HG02943 (cell line): ENCODE measurements at regions not wholly inside any gene's neighbourhood (a gene's known extent, or its start where the extent isn't known, plus 50 kb on each side); places are given as distances from the start of the nearest gene placed in this dataset.

Experiments
- ATAC-seq: cut with Tn5 transposase; IDR thresholded peaks from one replicate; pipeline ENCODE4 v1.9.1; 2021; ENCODE audit warnings: mild to moderate bottlenecking, low read depth, moderate library complexity; ENCODE audit not compliant: unreplicated experiment

- ATAC-seq = no peak
These were observed 407.8 kb downstream of the ATP23 start for GRCh38 chr12:58349161-58349560.

GRCh38 chr12:58356794-58357193 is 415.4 kb downstream of the ATP23 start:
- no peak for ATAC-seq

GRCh38 chr12:58357511-58357910 is 416.1 kb downstream of the ATP23 start:
- no peak for ATAC-seq

GRCh38 chr12:58358369-58358768 is 417.0 kb downstream of the ATP23 start:
- no peak for ATAC-seq

DNA sequence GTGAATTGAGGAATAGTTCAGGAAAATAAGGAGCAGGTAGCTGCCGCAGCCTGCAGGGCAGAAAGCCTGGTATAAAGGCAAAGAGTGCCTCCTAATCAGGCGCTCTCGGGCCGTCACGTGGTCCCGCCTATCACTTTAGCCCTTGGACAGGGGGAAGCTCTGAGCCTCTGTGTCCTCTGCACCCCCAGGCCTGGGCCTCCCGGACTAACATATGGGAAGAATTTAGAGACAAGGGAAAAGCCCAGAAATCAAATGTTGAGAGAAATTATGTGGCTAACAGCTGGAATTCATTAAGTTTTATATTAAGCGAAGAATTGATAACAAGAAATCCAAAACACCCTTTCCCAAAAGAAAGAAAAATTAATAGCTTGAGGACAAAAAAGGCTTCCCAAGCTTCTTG is 417.7 kb downstream of the ATP23 start:
- no peak for ATAC-seq

DNA sequence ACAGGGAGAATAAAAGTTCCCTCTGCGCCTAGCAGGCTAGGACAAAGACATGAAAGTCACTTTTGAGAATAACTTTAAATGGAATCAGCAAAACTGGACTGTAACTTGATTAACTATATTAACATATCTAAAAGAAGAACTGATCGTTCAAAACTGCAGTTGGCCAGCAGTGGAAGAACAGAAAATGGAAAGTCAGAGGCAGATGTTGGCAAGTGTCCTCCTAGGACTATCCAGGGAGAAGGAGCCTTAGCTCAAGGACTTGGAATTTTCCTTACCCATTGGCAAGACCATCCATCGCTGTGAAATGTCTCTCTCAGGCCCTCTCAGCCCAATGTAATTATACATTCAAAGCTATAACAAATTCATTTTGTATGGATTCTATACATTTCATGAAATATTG is 419.7 kb downstream of the ATP23 start:
- ATAC-seq = no peak

DNA sequence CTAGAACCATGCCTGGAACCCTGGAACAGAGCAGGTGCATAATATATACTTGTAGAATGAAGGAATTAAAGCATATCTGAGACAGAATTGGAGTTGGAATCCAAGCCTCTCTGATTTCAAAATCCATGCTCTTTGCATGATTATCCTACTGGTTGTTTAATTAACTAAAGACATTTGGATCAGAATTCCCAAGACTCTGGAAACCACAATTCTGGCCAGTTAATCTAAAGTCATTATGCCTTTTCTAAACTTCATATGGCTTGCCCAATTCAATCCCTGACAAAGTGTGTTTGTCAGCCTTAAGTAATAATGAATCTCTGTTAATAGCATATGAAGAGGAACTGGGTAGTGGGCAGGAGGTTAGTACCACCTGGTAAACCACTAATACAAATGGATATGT is 422.6 kb downstream of the ATP23 start:
- no peak for ATAC-seq

DNA sequence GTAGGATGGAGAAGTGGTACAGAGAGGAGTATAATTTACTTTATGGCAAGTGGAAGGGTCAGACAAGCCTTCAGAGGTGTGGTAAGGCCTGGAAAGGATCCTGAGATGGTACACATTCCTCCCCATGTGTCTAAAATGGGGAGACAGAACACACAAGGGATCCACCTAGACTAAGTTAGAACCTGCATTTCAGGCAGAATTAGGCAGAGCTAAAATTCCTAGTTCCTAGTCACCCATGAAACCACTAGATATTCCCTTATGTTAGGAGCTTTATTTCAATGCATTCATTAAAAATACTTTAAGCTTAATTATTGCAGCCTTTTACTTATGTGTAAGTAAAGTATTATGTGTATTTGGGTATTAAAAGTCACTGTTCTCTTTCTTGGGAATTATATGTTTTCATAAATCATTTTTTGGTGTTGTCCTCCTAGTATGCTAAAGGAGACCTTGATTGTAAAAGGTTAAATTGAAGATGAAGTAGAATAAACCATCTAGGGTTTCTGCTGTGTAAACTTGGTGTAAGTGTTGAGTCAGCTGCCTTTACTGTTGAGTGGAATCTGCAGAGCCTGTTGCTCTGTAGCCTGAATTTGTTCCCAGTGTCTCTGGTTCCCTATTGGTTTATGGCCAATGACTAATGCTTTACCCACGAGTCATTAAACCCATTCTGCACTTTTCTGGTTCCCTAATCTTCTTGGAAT is 423.2 kb downstream of the ATP23 start:
- no peak for ATAC-seq

GRCh38 chr12:58365087-58365390 is 423.7 kb downstream of the ATP23 start:
- ATAC-seq = no peak

DNA sequence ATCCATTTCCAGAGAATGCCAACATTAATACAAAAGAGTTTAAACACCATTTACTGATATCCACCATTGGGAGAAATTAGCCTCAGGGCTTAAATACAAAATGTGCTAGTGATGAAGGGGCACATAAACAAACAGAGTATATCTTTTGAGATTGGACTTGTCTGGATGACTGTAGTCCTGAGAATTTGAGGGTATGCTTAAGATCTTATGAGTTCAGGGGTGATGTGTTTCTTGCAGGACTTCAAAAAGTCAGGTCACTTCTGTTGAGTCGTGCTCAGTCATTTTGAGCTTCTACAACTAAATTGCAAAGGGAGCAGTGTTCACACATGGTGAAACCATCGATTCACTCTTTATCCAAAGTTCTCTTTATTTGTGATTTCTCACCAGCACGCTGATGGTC is 425.7 kb downstream of the ATP23 start:
- ATAC-seq = no peak

GRCh38 chr12:58368001-58368400 is 426.6 kb downstream of the ATP23 start:
- ATAC-seq = no peak

DNA sequence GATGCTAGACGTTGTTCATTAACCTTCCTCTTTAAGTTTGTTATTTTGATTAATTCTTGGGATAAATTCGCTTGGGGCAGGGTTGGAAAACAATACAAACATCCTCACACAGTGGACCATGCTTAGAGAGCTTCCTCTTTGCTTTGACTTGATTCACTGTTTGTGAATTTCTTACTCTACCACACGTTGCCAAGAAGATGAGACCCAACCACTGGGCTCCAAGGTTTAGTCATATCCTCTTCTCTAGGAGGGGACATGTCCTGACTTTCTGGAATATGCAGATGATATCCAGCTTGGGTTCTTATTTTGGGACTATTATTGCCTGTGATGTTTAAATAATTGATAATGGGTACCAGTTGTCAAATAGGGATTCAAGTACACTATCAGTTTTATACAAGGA is 428.2 kb downstream of the ATP23 start:
- no peak for ATAC-seq

GRCh38 chr12:58372298-58372697 is 430.9 kb downstream of the ATP23 start:
- peak; percentile 80 for ATAC-seq

DNA sequence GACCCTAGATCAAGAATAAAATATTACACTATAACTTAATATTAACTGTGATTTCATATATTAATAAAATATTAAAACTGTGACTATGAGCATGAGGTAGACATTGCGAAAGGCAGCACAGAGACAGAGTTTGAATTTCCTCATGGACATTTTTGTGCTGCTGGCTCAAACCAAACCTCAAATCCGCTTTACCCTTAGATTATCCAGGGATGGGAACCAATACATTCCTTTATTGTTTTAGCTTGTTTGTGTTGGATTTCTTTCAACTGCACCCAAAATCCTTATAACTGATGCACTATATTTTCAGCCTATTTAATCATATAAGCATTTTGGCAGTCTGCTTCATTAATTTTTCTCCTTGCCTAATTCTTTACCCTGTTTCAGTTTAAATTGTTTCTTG is 436.7 kb downstream of the ATP23 start:
- ATAC-seq = no peak

GRCh38 chr12:58381546-58381945 is 440.2 kb downstream of the ATP23 start:
- ATAC-seq = no peak

DNA sequence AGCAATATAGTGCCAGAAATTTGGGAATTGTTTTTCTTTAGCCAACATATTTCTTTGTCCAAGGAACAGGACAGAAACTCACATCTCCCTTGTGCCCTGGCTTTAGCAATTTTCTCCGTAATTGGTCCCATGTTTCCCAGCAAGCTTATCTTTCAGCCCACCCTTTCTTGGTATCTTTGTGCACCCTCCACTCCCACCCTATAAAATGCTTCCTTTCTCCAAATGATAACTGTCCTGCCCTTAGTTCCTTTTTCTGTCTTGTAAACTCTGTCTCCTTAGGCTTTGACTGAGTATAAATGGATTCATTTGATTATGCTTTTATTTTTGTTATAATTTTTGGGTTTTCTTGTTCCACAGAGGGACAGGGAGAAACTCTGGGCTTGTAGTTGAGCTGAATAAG is 442.8 kb downstream of the ATP23 start:
- ATAC-seq = no peak

- no peak for ATAC-seq
These were observed 444.8 kb downstream of the ATP23 start for GRCh38 chr12:58386136-58386535.

DNA sequence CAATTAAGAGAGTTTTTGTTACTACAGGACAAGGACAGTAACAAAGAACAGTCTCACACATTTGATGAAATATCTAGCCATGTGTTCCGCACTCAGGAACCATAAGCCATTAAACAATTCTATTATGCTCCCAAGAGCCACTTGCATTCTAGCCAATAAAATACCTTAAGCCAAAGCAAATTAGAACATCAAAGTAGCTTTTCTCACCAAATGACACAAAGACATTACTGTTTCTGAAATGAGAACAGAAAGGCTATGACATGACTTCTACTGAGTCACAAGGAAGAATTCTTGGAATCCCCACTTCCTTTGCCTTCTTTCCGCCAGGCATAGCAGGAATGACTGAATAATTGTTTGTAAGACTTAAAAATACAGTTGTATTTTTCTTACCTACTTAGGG is 445.8 kb downstream of the ATP23 start:
- no peak for ATAC-seq

GRCh38 chr12:58388261-58388660 is 446.9 kb downstream of the ATP23 start:
- ATAC-seq = no peak

- no peak for ATAC-seq
These were observed 451.8 kb downstream of the ATP23 start for GRCh38 chr12:58393152-58393551.

GRCh38 chr12:58395056-58395455 is 453.7 kb downstream of the ATP23 start:
- ATAC-seq = no peak

DNA sequence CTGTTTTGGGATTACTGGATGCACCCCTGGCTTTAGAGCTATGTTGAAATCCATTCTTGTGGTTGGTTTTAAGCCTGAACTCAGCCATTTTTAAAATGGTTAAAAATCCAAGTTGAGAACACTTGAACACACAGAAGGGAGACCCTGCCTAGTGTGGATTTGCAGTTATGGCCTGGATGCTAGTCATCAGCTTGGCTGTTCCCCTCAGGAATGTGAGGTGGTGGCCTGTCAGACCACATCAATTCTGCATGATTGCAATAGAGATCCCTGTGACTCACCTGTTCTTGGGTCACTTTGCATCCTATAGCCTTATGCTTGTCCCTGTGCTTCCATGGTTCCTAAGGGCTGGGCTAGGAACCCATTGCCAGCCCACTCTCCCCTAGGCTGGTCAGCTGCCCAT is 454.1 kb downstream of the ATP23 start:
- ATAC-seq = no peak

DNA sequence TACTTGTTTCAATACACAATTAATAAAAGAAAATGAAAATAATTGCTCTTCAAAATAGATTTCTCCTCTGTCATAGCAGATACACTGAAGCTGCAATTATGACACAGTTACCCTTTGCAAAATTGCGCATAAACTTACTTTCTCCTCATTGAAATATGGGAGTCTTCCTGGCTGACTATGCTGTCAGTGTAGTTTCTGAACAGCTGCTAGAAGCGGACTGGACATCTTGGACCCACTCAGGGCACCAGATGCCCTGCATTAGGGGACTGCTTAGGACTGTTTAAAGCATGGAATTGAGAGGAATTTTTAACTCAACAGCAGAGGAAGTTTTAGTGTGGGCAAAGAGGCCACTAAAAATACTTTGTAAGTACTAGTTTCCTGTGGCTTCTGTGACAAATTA is 454.9 kb downstream of the ATP23 start:
- ATAC-seq = no peak
